Neural cell (in vitro differentiated cells): ENCODE measurements at regions not wholly inside any gene's neighbourhood (a gene's known extent, or its start where the extent isn't known, plus 50 kb on each side); places are given as distances from the start of the nearest gene placed in this dataset.

ENCODE experiments used
- H2AFZ ChIP-seq: fragments of 200-600, 300-800 bp; sonication (generic), shearing (Covaris generic); 2 replicates; pipeline ENCODE4 v1.6.0; 2014; ENCODE audit warnings: low read depth, mild to moderate bottlenecking, antibody characterized with exemption, low read length, moderate library complexity
- H3F3A ChIP-seq: fragments of 200-600 bp; shearing (Covaris generic); 2 replicates; pipeline ENCODE4 v1.6.1; 2016; ENCODE audit warnings: mild to moderate bottlenecking, moderate library complexity, mixed read lengths, antibody characterized with exemption, low read length; ENCODE audit not compliant: insufficient read depth, poor library complexity, severe bottlenecking
- H3K27ac ChIP-seq: fragments of 200-600, 300-800 bp; sonication (generic), shearing (Covaris generic); 2 replicates; pipeline ENCODE4 v1.5.1; 2014; ENCODE audit warnings: mild to moderate bottlenecking, low read length, moderate library complexity
- H3K27me3 ChIP-seq: fragments of 300-800, 200-600 bp; sonication (generic), shearing (Covaris generic); 2 replicates; pipeline ENCODE4 v1.6.0; 2014; ENCODE audit warnings: mild to moderate bottlenecking, low read depth, low read length, moderate library complexity; ENCODE audit not compliant: insufficient read depth
- H3K36me3 ChIP-seq: fragments of 300-800, 200-600 bp; sonication (generic), shearing (Covaris generic); 2 replicates; pipeline ENCODE4 v1.5.1; 2014; ENCODE audit warnings: mild to moderate bottlenecking, antibody characterized with exemption, low read length, moderate library complexity; ENCODE audit not compliant: insufficient read depth
- H3K4me2 ChIP-seq: fragments of 300-800, 200-600 bp; sonication (generic), shearing (Covaris generic); 2 replicates; pipeline ENCODE4 v1.6.0; 2014; ENCODE audit warnings: mild to moderate bottlenecking, low read length
- H3K4me3 ChIP-seq: fragments of 300-800, 200-600 bp; sonication (generic), shearing (Covaris generic); 2 replicates; pipeline ENCODE4 v1.5.1; 2014; ENCODE audit warnings: mild to moderate bottlenecking, low read length, moderate library complexity
- H3K79me2 ChIP-seq: fragments of 200-600 bp; shearing (Covaris generic); replicated peaks from 2 replicates; pipeline ENCODE4 v1.6.0; 2014; ENCODE audit warnings: mild to moderate bottlenecking, low read length, moderate library complexity; ENCODE audit not compliant: insufficient read depth
- H3K9ac ChIP-seq: fragments of 300-800, 200-600 bp; sonication (generic), shearing (Covaris generic); 2 replicates; pipeline ENCODE4 v1.6.1; 2016; ENCODE audit warnings: mild to moderate bottlenecking, low read length, mixed read lengths
- H3K9me2 ChIP-seq: fragments of 200-600 bp; shearing (Covaris generic); 2 replicates; pipeline ENCODE4 v1.6.1; 2016; ENCODE audit warnings: mild to moderate bottlenecking, low read length, mixed read lengths; ENCODE audit not compliant: insufficient read depth
- H3K9me3 ChIP-seq: fragments of 200-600, 300-800 bp; sonication (generic), shearing (Covaris generic); 2 replicates; pipeline ENCODE4 v1.6.1; 2016; ENCODE audit warnings: mild to moderate bottlenecking, mixed run types, low read length, moderate library complexity, mixed read lengths
- H4K20me1 ChIP-seq: fragments of 200-600 bp; shearing (Covaris generic); 2 replicates; pipeline ENCODE4 v1.6.1; 2016; ENCODE audit warnings: mild to moderate bottlenecking, mixed run types; ENCODE audit not compliant: insufficient read depth
- EP300 ChIP-seq: fragments of 450-650 bp; conservative IDR thresholded peaks from 2 replicates; pipeline ENCODE4 v1.6.1; 2014; ENCODE audit warnings: antibody characterized with exemption, mild to moderate bottlenecking, moderate library complexity; ENCODE audit not compliant: poor library complexity, severe bottlenecking
- EZH2 ChIP-seq: fragments of 200-600, 300-800 bp; shearing (Covaris generic), sonication (generic); IDR thresholded peaks from 2 replicates; pipeline ENCODE4 v1.6.1; 2014; ENCODE audit warnings: antibody characterized with exemption, low read length, borderline replicate concordance, mild to moderate bottlenecking; ENCODE audit not compliant: insufficient read depth, poor library complexity, severe bottlenecking
- MXI1 ChIP-seq: fragments of 450-650 bp; conservative IDR thresholded peaks from 2 replicates; pipeline ENCODE4 v1.6.1; 2014; ENCODE audit warnings: antibody characterized with exemption, mild to moderate bottlenecking; ENCODE audit not compliant: poor library complexity, severe bottlenecking
- POLR2AphosphoS5 ChIP-seq: IDR thresholded peaks from 2 replicates; pipeline ENCODE4 v1.6.1; 2012
- RAD21 ChIP-seq: fragments of 450-650 bp; conservative IDR thresholded peaks from 2 replicates; pipeline ENCODE4 v1.6.1; 2014; ENCODE audit warnings: antibody characterized with exemption, mild to moderate bottlenecking, moderate library complexity
- REST ChIP-seq: IDR thresholded peaks from 2 replicates; pipeline ENCODE4 v1.6.1; 2012; ENCODE audit warnings: borderline replicate concordance
- SMC3 ChIP-seq: fragments of 450-650 bp; conservative IDR thresholded peaks from 2 replicates; pipeline ENCODE4 v1.6.1; 2014; ENCODE audit warnings: antibody characterized with exemption, mild to moderate bottlenecking, moderate library complexity; ENCODE audit not compliant: poor library complexity
- TAF1 ChIP-seq: IDR thresholded peaks from 2 replicates; pipeline ENCODE4 v1.6.1; 2012; ENCODE audit warnings: low read depth
- TF ChIP-seq, protein P1 (sequence below): fragments of 450-650 bp; IDR thresholded peaks from 2 replicates; pipeline ENCODE4 v1.5.1; 2014; ENCODE audit warnings: antibody characterized with exemption, mild to moderate bottlenecking, moderate library complexity; ENCODE audit not compliant: poor library complexity, severe bottlenecking

- Histone ChIP-seq H4K20me1 (no peaks in the 10 kb centered on the region), H3F3A (no peaks in the 10 kb centered on the region), H3K9me2 (no peaks in the 10 kb centered on the region), H3K4me2 (no peak overlapping the region), H3K4me3 (no peak overlapping the region), H3K79me2 (no peaks in the 10 kb centered on the region), H3K36me3 (no peaks in the 10 kb centered on the region), H3K27ac (no peak overlapping the region), H3K9me3 (no peaks in the 10 kb centered on the region), H3K27me3 (no peaks in the 10 kb centered on the region), H3K9ac (no peak overlapping the region), H2AFZ (no peak overlapping the region)
- TF ChIP-seq RAD21: no peak
- no peak for TF ChIP-seq REST
- TF ChIP-seq, protein P1, sequence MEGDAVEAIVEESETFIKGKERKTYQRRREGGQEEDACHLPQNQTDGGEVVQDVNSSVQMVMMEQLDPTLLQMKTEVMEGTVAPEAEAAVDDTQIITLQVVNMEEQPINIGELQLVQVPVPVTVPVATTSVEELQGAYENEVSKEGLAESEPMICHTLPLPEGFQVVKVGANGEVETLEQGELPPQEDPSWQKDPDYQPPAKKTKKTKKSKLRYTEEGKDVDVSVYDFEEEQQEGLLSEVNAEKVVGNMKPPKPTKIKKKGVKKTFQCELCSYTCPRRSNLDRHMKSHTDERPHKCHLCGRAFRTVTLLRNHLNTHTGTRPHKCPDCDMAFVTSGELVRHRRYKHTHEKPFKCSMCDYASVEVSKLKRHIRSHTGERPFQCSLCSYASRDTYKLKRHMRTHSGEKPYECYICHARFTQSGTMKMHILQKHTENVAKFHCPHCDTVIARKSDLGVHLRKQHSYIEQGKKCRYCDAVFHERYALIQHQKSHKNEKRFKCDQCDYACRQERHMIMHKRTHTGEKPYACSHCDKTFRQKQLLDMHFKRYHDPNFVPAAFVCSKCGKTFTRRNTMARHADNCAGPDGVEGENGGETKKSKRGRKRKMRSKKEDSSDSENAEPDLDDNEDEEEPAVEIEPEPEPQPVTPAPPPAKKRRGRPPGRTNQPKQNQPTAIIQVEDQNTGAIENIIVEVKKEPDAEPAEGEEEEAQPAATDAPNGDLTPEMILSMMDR: no peak
- TF ChIP-seq MXI1: no peak
- TF ChIP-seq POLR2AphosphoS5: no peak
- TF ChIP-seq EP300: no peak
- TF ChIP-seq SMC3: no peak
- no peak for TF ChIP-seq EZH2
- no peak for TF ChIP-seq TAF1
These were observed 664.2 kb downstream of the SORCS1 start for GRCh38 chr10:106500041-106500924.

GRCh38 chr10:106499448-106499847 lies 665.1 kb downstream of the SORCS1 start:
- H3K4me3 ChIP-seq: no peak overlapping the region

More at GRCh38 chr10:106499448-106499847, 665.1 kb downstream of the SORCS1 start:
- H3K27ac ChIP-seq: no peak overlapping the region
- H4K20me1 ChIP-seq: no peaks in the 10 kb centered on the region
- no peak overlapping the region for H2AFZ ChIP-seq
- no peaks in the 10 kb centered on the region for H3K27me3 ChIP-seq
- H3K4me2 ChIP-seq: no peak overlapping the region
- TF ChIP-seq EZH2 (no peak), POLR2AphosphoS5 (no peak), EP300 (no peak), TAF1 (no peak), RAD21 (no peak), MXI1 (no peak), SMC3 (no peak), REST (no peak)
- TF ChIP-seq, protein P1: no peak
- H3F3A ChIP-seq: no peaks in the 10 kb centered on the region
- no peaks in the 10 kb centered on the region for H3K9me2 ChIP-seq
- H3K9me3 ChIP-seq: no peaks in the 10 kb centered on the region
- no peaks in the 10 kb centered on the region for H3K79me2 ChIP-seq
- H3K36me3 ChIP-seq: no peaks in the 10 kb centered on the region
- no peak overlapping the region for H3K9ac ChIP-seq
